NCI-H2227 (cell line): ENCODE measurements at regions not wholly inside any gene's neighbourhood (a gene's known extent, or its start where the extent isn't known, plus 50 kb on each side); places are given as distances from the start of the nearest gene placed in this dataset.

Experiments used
- DNase-seq: peaks from one replicate; lab custom pipeline; 2025; ENCODE audit not compliant: unreplicated experiment; lab: John Stamatoyannopoulos, UW

DNA sequence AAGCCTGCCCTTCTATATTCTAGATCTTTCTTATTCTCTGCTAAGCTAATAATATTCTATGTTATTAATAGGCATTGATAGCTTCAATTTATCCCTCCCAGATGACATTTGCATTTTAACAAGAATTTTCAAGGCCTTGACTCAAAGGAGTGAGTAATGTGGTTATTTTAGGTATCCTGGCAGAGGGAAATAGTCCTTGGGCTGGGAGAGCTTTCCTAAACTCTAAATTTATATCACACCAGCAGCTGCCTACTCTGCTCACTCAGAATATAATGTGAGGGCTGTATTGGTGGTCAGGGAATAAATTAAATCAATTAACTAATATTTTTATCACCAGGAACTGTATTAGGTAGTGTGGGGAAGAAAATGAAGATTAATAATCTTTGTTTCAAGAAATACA lies 74.8 kb upstream of the ADAM23 start:
- DNase-seq, result no peak

DNA sequence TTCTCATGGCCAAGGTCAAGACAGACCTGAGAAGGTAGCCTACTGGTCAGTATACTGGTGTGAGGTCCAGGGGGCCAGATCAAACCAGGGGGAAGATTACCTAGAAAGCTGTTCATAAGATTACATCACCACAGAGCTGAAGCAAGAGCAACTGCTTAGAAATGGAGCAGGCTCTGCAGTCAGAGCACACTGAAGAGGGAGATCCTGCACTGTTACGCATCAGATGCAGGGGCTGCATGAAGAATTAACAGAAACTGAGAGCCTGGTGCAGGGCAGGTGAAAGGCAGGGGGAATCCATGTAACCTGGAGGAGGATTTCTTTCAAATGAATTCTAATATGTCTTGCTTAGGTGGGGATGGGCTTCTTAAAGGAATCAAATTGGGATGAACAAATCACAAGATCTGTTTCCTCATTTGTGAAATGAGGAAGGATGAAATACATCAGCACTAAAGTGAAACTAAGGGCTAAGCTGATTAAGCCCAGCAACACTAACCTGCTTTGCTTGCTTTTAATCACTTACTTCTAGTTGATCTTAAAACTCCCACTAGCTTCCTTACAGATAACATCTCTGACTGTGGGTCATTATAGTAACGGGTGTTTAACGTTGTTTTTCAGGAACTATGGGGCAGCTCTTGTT lies 74.3 kb upstream of the ADAM23 start:
- no peak for DNase-seq

DNA sequence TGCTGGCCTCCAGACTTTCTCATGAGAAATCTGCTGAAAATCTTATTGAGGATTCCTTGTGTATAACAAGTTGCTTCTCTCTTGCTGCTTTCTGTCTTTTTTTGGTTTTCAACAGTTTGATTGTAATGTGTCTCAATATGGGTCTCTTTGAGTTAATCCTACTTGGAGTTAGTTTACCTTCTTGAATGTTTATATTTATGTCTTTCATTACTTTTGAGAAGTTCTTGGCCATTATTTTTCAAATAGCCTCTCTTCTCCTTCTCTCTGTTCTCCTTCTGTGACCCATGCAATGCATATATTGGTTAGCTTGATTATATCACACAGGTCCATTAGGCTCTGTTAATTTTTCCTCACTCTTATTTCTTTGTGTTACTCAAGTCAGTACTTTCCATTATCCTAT lies 67.4 kb upstream of the ADAM23 start:
- DNase-seq, result no peak

DNA sequence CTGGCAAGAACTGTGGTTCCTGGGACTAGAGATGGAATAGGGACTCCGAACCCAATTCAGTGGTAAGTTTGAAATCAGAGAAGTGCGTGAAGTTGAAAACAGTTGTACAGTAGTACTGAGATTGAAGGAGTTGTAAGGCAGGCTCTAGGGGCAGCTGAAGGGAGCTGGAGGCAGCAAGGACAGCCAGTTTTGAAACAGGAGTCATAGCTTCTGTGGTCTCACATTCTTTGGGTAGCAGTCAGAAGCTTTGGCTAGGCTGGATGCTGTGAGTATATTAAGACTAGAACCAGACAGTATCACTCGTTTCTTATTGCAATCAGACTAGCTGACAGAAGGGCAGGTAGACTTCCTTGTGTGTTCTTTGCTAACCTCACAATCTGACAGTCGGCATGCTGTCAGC lies 64.5 kb upstream of the ADAM23 start:
- DNase-seq, result no peak

DNA sequence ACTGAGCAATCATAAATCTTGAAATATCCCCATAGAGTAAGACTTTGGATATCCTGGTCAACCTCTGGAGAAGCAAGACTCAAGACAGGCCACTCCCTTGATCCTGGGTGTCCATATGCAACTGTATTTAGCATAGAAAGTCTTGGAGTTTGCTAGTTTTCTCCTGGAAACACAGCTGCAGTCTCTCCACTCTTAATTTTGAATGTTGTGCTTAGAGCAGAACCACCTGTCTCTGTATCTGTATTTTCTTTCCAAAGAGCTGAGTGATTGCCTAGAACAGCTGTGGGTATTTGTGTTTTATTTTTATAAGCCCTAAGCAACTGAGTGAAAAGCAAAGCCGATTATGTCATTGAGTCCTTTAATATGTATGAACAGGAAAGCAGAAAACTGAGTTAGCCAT lies 64.1 kb upstream of the ADAM23 start:
- no peak for DNase-seq

DNA sequence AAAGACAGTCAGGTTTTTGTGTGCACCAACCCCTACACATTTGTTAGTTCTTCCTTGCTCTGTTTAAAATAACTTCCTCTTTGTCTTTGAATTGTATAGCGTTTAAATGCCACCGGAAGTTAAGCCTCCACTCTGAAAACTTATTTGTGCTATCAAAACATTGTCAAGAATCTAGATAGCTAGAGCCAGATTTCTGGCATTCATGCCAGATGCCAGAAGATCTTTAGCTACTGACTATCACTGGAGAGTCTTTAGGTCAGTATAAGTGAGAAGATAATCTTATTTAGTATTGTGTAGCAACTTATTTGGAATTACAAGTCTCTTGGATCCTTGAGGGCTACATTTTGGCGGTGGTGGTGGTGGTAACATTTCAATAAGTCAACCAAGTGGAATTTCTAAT lies 63.4 kb upstream of the ADAM23 start:
- no peak for DNase-seq

DNA sequence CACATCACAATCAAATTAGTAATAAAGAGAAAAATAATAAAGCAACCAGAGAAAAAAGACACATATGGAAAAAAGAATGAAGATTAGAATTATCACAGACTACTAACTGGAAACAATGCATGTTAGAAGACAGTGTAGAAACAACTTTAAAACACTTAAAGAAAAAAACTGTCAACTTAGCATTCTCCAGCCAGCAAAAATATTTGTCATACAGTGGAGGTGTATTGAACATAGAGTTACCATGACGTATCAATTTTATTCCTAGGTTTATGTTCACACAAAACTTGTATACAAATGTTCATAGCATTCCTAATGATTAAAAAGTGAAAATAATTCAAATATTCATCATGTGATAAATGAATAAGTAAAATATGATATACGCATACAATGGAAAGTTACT lies 61.5 kb upstream of the ADAM23 start:
- DNase-seq, result no peak

DNA sequence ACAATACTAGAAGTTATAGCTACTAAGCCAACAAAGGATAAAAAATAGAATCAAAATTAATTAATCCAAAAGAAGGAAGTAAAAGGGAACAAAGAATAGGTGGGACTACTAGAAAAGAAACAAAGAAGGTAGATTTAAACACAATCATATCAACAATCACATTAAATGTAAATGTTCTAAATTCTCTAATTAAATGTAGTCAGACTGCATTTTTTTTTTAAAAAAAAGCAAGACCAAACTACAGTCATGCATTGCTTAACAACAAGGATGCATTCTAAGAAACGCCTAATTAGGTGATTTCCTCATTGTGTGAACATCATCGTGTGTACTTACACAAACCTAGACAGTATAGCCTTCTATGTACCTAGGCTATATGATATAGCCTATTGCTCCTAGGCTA lies 59.7 kb upstream of the ADAM23 start:
- no peak for DNase-seq

DNA sequence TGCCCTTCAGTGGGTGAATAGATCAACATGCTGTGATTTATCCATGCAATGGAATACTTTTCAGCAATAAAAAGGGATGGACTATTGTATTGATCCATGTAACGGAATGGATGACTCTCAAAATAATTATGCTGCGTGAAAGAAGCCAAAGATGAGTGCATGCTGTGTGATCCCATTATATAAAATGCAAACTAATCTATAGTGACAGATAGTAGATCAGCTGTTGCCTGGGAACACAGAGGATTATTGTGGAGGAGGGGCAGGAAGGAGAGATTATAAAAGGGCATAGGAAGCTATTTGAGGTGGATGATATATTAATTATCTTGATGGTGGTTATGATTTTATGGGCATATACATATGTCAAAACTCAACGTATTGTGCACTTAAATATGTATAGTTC lies 55.5 kb upstream of the ADAM23 start:
- DNase-seq, result no peak

DNA sequence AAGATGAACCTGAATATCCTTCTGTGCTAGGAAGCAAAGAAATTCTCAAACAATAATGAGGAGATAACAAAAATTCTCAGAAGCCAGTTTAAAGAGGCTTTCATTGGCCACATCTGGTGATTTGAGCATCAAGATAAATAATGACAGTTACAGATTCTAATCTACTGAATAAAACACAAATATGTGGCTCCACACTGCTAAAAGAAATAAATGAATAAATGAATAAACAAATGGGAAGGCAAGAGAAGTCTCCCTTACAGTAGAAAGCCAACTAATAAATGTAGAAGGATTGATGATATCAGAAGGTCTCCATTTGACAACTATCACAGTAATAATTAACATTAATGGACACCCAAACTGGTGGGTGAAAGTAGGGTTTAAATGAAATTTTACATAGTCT lies 54.6 kb upstream of the ADAM23 start:
- DNase-seq, result no peak

DNA sequence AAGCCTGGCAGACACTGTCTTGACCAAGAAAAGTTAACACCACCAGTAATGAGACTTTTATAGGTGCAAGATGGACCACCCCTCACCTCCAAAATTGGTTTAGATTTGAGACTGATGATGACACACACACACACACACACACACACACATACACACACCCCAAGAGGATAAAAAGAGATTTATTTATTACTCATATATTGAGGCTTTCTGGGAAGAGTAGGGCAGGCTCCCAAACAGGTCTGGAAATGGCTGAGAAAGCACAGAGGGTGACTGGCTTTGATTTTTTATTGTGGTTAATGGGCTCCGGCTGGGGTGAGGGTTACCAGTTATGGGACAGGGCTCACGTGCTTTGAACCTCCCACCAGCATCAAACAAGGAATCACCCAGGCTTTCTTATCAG lies 54.2 kb upstream of the ADAM23 start:
- DNase-seq, result no peak

DNA sequence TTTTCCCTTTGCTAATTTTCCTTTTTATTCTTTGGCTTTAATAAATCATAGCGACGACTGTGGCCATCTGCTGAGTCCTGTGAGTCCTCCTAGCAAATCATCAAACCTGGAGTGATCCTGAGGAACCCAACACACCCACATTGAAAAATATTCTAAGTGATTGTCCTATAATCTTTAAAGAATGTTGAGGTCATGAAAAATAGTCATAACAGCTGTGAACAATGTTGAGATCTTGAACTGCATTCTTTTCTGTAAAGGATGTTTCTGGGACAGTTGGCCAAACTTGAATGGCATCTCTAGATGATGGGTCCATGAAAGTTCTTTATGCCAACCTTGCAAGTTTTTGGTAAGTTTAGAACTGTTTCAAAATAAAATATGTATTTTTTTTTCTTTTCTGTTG lies 53.2 kb upstream of the ADAM23 start:
- DNase-seq, result no peak

DNA sequence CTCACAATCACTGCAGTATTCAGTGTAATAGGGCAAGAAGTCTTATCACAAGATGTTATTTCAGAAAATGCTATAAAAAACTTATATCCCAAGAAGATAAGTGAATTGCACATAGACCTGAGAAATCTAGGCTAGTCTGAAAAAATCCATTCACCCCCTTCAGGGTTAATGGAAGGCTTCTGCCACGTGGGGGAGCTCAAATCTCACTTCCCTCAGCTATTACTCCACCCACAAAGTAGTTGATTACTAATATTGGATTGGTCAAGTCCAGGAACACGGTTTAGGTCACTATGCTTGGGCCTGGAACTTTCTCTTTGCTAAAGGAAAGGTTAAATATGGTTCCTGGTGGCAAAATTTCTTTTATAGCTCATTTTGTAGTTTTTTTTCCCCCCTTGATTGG lies 51.2 kb upstream of the ADAM23 start:
- peak; percentile 55 for DNase-seq
